Stimulated activated CD4-positive, alpha-beta T cell treated with anti-CD3 and anti-CD28 coated beads, Interleukin-1b, Interleukin-23, amount 100 ng/mL, for 4 hours (primary cell): ENCODE measurements at regions not wholly inside any gene's neighbourhood (a gene's known extent, or its start where the extent isn't known, plus 50 kb on each side); places are given as distances from the start of the nearest gene placed in this dataset.
A peak's percentile ranks its signal among the peaks of the same experiment; 100 is the strongest.
"Not testable (repeated sequence)": the region's sequence is repeated elsewhere in the genome, so short reads cannot be mapped to it uniquely, and the experiment has no call there.

Experiments used
- DNase-seq, 2 donors: peaks; one replicate each; pipeline ENCODE4 v3.0.0-alpha.2; 2020; ENCODE audit warnings: low read depth in 2 of 2

- no peak for DNase-seq
These were observed 107.9 kb upstream of the FAM174B start for GRCh38 chr15:92763459-92763858.

DNA sequence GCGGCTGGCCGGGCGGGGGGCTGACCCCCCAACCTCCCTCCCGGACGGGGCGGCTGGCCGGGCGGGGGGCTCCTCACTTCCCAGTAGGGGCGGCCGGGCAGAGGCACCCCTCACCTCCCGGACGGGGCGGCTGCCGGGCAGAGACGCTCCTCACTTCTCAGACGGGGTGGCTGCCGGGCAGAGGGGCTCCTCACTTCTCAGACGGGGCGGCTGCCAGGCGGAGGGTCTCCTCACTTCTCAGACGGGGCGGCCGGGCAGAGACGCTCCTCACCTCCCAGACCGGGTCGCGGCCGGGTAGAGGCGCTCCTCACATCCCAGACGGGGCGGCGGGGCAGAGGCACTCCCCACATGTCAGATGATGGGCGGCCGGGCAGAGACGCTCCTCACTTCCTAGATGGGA lies 112.6 kb upstream of the FAM174B start:
- DNase-seq, result not testable (repeated sequence)

DNA sequence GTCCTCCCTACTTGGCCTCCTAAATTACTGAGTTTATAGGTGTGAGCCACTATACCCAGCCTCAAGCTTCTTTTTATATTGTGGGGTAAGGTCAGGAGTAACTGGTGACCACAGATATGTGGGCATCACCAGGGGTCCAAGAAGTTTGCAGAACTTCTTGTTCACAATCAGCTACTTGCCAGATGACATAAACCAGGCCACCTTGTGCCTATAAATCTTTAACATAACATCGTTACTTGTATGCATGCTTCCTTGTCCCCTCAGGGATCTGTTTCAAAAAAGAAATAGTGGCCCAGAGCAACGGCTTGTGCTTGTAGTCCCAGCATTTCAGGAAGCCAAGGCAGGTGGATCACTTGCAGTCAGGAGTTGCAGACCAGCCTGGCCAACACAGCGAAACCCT lies 115.1 kb upstream of the FAM174B start:
- DNase-seq, result no peak

- no peak for DNase-seq
These were observed 116.5 kb upstream of the FAM174B start for GRCh38 chr15:92772061-92772460.

DNA sequence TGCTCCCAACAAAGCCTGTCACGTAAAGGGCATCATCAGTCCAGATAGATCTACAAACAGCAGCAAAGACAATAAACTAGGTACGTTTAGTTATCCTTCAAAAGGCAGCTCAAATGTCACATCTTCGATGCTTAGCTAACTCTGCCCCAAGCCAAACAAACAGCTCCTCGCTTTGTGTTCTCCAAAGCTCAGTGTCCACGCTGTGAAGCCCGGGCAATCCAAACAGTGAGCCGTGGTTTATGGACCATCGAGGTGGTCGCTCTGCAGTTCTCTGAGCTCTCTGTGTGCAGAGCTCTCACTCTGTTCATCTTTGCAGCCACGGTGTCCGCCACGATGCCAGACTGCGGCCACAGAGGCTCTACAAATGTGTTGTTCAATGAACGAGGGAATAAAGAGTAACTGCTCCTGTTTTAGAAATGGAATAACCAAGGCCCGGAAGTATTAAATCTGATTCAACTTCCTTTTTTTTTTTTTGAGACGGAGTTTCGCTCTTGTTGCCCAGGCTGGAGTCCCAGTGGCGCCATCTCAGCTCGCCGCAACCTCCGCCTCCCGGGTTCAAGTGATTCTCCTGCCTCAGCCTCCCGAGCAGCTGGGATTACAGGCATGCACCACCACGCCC lies 117.2 kb upstream of the FAM174B start:
- DNase-seq, result no peak

GRCh38 chr15:92773340-92773739 lies 117.8 kb upstream of the FAM174B start:
- DNase-seq, result no peak

- no peak for DNase-seq
These were observed 120.2 kb upstream of the CHD2 start for GRCh38 chr15:92779874-92780273.

GRCh38 chr15:92780843-92781242 lies 119.3 kb upstream of the CHD2 start:
- DNase-seq, result no peak

GRCh38 chr15:92781925-92782453 lies 118.1 kb upstream of the CHD2 start:
- DNase-seq, result no peak

- no peak for DNase-seq
These were observed 113.0 kb upstream of the CHD2 start for GRCh38 chr15:92787116-92787515.

DNA sequence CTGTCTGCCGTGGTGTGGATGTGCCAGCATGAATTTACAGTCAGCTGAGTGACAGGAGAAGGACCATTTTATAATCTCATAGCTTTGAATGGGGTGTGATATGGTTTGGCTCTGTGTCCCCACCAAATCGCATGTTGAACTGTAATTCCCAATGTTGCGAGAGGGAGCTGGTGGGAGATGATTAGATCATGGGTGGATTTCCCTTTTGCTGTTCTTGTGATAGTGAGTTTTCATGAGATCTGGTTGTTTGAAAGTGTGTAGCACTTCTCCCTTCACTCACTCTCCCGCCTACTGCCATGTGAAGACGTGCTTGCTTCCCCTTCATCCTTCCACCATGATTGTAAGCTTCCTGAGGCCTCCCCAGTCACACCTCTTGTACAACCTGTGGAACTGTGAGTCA lies 111.9 kb upstream of the CHD2 start:
- DNase-seq, result no peak

- not testable (repeated sequence) for DNase-seq
These were observed 111.3 kb upstream of the CHD2 start for GRCh38 chr15:92788793-92789192.

DNA sequence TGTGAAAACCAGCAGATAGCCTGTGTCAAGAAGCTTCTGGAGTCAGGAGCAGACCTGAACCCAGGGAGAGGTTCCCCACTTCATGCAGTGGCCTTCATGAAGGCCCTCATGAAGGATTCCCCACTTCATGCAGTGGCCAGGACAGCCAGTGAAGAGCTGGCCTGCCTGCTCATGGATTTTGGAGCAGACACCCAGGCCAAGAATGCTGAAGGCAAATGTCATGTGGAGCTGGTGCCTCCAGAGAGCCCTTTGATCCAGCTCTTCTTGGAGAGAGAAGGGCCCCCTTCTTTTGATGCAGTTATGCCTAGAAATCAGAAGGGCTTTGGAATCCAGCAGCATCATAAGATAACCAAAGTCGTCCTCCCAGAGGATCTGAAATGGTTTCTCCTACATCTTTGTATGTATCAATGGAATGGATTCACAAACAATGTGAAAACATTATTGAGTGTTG lies 103.9 kb upstream of the CHD2 start:
- no peak for DNase-seq

DNA sequence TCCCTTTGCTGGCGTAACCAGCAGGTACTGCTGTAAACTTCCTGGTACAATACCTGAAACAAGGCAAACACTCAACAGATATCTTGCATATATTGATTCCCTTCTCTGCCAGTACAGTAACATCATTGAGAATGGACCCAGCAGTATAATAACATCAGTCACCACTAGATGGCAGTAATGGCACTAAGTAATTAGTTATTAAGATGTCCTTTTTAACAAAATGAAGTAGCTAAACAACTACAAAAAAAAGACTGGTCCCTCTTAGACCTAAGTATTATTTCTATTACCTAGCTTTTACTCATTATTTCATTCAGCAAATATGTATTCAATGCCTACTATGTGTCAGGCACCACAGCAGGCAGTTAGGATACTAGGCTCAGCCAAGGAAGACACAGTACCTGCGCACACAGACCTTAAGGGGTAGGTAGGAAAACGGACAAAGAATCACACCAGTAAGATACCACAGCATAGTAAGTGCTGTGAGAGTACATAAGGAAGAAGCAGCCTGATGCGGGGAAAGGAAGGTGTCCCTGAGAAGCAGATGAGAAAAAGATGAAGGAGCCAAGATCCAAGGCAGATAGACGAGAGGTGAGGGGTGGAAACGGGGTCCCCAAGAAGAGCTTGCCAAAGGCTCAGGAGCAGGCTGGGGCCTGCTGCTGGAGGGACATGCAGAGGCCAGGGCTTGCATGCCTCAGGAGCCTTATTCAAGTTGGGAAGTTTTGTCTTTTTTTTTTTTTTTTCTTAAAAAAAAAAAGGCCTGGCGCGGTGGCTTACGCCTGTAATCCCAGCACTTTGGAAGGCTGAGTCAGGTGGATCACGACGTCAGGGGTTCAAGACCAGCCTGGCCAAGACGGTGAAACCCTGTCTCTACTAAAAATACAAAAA lies 102.7 kb upstream of the CHD2 start:
- peak in 1 of 2 donors; percentile 48 for DNase-seq

DNA sequence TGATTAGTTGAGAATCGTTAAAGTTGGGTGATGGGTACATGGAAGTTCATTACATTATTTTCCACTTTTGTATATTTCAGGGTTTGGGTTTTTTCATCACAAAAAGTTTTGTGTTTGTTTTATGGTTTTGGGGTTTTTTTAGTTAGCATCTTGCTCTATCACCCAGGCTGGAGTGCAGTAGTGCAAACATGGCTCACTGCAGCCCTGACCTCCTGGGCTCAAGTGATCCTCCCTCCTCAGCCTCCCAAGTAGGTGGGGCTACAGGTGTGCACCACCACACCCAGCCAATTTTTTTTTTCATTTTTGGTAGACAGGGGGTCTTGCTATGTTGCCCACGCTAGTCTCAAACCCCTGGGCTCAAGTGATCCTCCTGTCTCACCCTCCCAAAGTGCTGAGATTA lies 100.1 kb upstream of the CHD2 start:
- no peak for DNase-seq

GRCh38 chr15:92800416-92801055 lies 99.6 kb upstream of the CHD2 start:
- DNase-seq, result not testable (repeated sequence)

- not testable (repeated sequence) for DNase-seq
These were observed 98.9 kb upstream of the CHD2 start for GRCh38 chr15:92801056-92801773.

DNA sequence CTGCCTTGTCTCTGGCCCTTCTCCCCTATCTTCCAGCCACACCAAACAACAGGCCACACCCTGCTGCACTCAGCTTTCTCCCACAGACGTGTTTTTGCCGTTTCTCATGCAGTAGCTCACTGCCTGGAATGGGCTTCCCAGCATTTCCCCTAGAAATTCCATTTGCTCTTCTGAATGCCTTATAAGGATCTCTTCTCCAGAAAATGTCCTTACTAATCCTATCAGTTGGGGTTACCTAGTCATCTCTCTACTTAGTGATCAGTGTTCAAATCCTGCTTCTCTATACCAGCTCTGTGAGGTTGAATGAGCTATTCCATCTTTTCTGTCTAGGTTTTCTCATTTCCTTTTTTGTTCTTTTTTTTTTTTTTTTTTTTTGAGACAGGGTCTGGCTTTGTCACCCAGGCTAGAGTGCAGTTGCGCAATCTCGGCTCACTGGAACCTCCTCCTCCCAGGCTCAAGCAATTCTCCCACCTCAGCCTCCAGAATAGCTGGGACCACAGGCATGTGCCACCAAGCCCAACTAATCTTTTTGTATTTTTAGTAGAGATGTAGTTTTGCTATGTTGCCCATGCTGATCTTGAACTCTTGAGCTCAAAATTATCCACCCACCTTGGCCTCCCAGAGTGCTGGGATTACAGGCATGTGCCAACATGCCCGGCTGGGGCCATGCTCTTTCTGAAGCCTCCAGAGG lies 98.2 kb upstream of the CHD2 start:
- DNase-seq, result no peak

DNA sequence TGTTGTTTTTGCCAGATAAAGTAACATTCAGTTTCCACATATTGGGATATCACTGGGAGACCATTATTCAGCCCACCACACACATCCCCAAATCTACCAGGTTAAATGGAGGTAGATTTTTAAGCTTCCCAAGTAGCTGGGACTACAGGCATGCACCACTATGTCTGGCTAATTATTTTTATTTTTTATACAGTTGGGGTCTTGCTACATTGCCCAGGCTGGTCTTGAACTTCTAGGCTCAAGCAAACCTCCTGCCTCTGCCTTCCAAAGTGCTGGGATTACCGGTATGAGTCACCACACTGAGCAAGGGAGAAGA lies 96.6 kb upstream of the CHD2 start:
- DNase-seq, result no peak

- DNase-seq, result peak; percentile 54 to 65
These were observed 96.1 kb upstream of the CHD2 start for GRCh38 chr15:92803852-92804609.

DNA sequence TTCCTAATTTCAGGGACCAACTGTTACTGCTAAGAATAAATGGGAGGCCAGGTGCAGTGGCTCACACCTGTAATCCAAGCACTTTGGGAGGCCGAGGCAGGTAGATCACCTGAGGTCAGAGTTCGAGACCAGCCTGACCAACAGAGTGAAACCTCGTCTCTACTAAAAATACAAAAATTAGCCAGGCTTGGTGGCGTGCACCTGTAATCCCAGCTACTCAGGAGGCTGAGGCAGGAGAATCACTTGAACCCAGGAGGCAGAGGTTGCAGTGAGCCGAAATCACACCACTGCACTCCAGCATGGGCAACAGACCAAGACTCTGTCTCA lies 95.6 kb upstream of the CHD2 start:
- not testable (repeated sequence) for DNase-seq
